Endothelial cell of umbilical vein (primary cell): ENCODE measurements at regions not wholly inside any gene's neighbourhood (a gene's known extent, or its start where the extent isn't known, plus 50 kb on each side); places are given as distances from the start of the nearest gene placed in this dataset.

Experiments
- BruUV-seq: library from RNA; stranded (reverse); fragments of 400-500 nt; replicated peaks from 2 replicates; lab custom pipeline; 2021; lab: Mats Ljungman, UMichigan
- CTCF ChIA-PET: fragments of 300-600, 350-600 bp; sonication (Branson Sonifier 250); formaldehyde crosslinking; loops from one replicate; lab custom pipeline; 2021; ENCODE audit warnings: antibody characterized with exemption, inconsistent platforms; lab: Charles Lee
- POLR2A ChIA-PET: fragments of 300-600, 350-600 bp; sonication (Branson Sonifier 250); formaldehyde crosslinking; loops from one replicate; lab custom pipeline; 2021; ENCODE audit warnings: antibody characterized with exemption, inconsistent platforms; lab: Charles Lee
- DNase-seq: peaks from one replicate; pipeline ENCODE4 v3.0.0-alpha.2; 2011; ENCODE audit warnings: low read depth, low spot score
- FAIRE-seq: peaks from 2 replicates; lab custom pipeline; 2011; peaks lifted over from hg19 to GRCh38; lab: Jason Lieb, UNC
- H2AFZ ChIP-seq: 2 replicates; pipeline ENCODE4 v1.6.0; 2012; ENCODE audit warnings: low read depth, low read length, control low read depth, inconsistent platforms
- H3K27ac ChIP-seq: 2 replicates; pipeline ENCODE4 v1.5.1; 2011; ENCODE audit warnings: low read depth, mild to moderate bottlenecking, control low read depth, low read length, moderate library complexity; ENCODE audit not compliant: insufficient read depth
- H3K27me3 ChIP-seq, 2 experiments: 2 replicates each; pipeline versions ENCODE4 v1.6.0 to v1.6.1; 2011; ENCODE audit warnings: low read length in 2 of 2, mixed read lengths in 1 of 2; ENCODE audit not compliant: control insufficient read depth in 2 of 2, insufficient read depth in 2 of 2
- H3K36me3 ChIP-seq, 2 experiments: 2 replicates in 1 of 2; 3 replicates in 1 of 2; pipeline ENCODE4 v1.5.1; 2011; ENCODE audit warnings: low read length in 2 of 2, mild to moderate bottlenecking in 1 of 2, moderate library complexity in 1 of 2; ENCODE audit not compliant: control insufficient read depth in 2 of 2, insufficient read depth in 2 of 2; ENCODE audit errors: extremely low read depth in 1 of 2
- H3K4me1 ChIP-seq: 3 replicates; pipeline ENCODE4 v1.5.1; 2011; ENCODE audit warnings: mild to moderate bottlenecking, low read length; ENCODE audit not compliant: control insufficient read depth, insufficient read depth; ENCODE audit errors: extremely low read depth
- H3K4me2 ChIP-seq: 2 replicates; pipeline ENCODE4 v1.6.1; 2011; ENCODE audit warnings: low read length, control low read depth, mixed read lengths; ENCODE audit not compliant: insufficient read depth
- H3K4me3 ChIP-seq, 3 experiments: fragments of 200-600 bp in 1 of 3; sonication (generic), shearing (Covaris generic) in 1 of 3; replicated peaks in 1 of 3; 2 replicates each; pipeline ENCODE4 v1.5.1; 2011 to 2016; ENCODE audit warnings: control low read depth in 3 of 3, low read length in 3 of 3, mild to moderate bottlenecking in 2 of 3, inconsistent platforms in 1 of 3, low read depth in 1 of 3, moderate library complexity in 1 of 3; ENCODE audit not compliant: insufficient read depth in 1 of 3
- H3K79me2 ChIP-seq: 2 replicates; pipeline ENCODE4 v1.6.0; 2012; ENCODE audit warnings: low read length, inconsistent platforms; ENCODE audit not compliant: control insufficient read depth, insufficient read depth
- H3K9ac ChIP-seq: replicated peaks from 2 replicates; pipeline ENCODE3; 2011; ENCODE audit warnings: low read length, control low read depth; ENCODE audit not compliant: insufficient read depth; ENCODE audit errors: extremely low read depth
- H3K9me1 ChIP-seq: replicated peaks from 3 replicates; pipeline ENCODE4 v1.6.0; 2011; ENCODE audit warnings: mild to moderate bottlenecking, low read length; ENCODE audit not compliant: control insufficient read depth, insufficient read depth; ENCODE audit errors: extremely low read depth
- H3K9me3 ChIP-seq: replicated peaks from 2 replicates; pipeline ENCODE4 v1.5.1; 2012; ENCODE audit warnings: low read length, inconsistent platforms; ENCODE audit not compliant: control insufficient read depth, insufficient read depth
- H4K20me1 ChIP-seq: replicated peaks from 2 replicates; pipeline ENCODE3; 2011; ENCODE audit warnings: mild to moderate bottlenecking, low read length; ENCODE audit not compliant: control insufficient read depth, insufficient read depth; ENCODE audit errors: extremely low read depth
- EZH2 ChIP-seq: IDR thresholded peaks from 2 replicates; pipeline ENCODE4 v1.6.1; 2012; ENCODE audit warnings: borderline replicate concordance, low read depth, mild to moderate bottlenecking, moderate library complexity, low read length, inconsistent platforms; ENCODE audit not compliant: severe bottlenecking
- FOS ChIP-seq: IDR thresholded peaks from 2 replicates; pipeline ENCODE4 v1.6.1; 2011; ENCODE audit warnings: mild to moderate bottlenecking, low read length, moderate library complexity, borderline replicate concordance; ENCODE audit not compliant: insufficient read depth
- GATA2 ChIP-seq: IDR thresholded peaks from 2 replicates; pipeline ENCODE4 v1.7.0; 2011; ENCODE audit warnings: low read depth, mild to moderate bottlenecking, moderate library complexity, mixed read lengths, low read length; ENCODE audit not compliant: insufficient read length, insufficient read depth
- JUN ChIP-seq: IDR thresholded peaks from 2 replicates; pipeline ENCODE4 v1.6.1; 2011; ENCODE audit warnings: borderline replicate concordance, low read depth; ENCODE audit not compliant: insufficient read length, insufficient read depth
- MYC ChIP-seq: IDR thresholded peaks from one replicate; pipeline ENCODE4 v1.6.1; 2011; ENCODE audit warnings: mild to moderate bottlenecking, low read depth, low read length
- POLR2A ChIP-seq: IDR thresholded peaks from 2 replicates; pipeline ENCODE4 v1.6.1; 2012; ENCODE audit warnings: low read depth, mild to moderate bottlenecking, control low read depth, low read length
- POLR2AphosphoS5 ChIP-seq: IDR thresholded peaks from 2 replicates; pipeline ENCODE4 v1.6.1; 2012; ENCODE audit warnings: low read depth, mild to moderate bottlenecking, control low read depth, low read length, moderate library complexity; ENCODE audit not compliant: insufficient read depth
- dilution Hi-C: fragments of 300-500 bp; cut with MboI; formaldehyde crosslinking; loops from one replicate; pipeline ENCODE4 v1.15.0; 2019; ENCODE audit warnings: low sequenced_read_pairs; ENCODE audit not compliant: extremely low pct_ligation_motif_present
- intact Hi-C: fragments of 100-400 bp; cut with micrococcal nuclease; formaldehyde crosslinking; loops from one replicate; pipeline ENCODE4 v1.10.0; 2022
- TF ChIP-seq, protein P1 (sequence below): IDR thresholded peaks from 2 replicates; pipeline ENCODE4 v1.6.1; 2011; ENCODE audit not compliant: insufficient read depth, insufficient read length
- TF ChIP-seq, protein P2 (sequence below), 2 donors: IDR thresholded peaks; 1 replicate in 1 of 2; 2 replicates in 1 of 2; pipeline ENCODE4 v1.5.1; 2011; ENCODE audit warnings: low read length in 2 of 2, mild to moderate bottlenecking in 2 of 2, moderate library complexity in 2 of 2, control low read depth in 1 of 2, inconsistent platforms in 1 of 2, low read depth in 1 of 2; ENCODE audit not compliant: insufficient read depth in 1 of 2; ENCODE audit errors: extremely low read depth in 1 of 2

DNA sequence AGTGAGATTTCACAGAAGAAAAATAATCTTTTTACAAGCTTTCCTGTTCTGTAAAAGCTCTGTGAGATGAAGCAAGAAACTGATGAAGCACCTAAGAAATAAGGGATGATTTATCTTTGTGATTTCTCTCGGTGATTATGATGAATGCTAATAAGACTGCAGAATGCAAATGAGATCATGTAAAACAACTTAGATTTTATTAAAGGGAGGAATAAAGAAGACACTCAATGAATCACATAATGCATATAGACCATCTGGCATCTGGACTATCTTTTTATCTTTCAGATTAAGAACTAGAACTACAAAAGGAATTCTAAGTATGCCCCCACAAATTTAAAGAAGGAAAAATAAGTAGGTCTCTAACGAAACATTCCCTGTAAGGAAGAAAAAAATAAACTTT, 361.5 kb upstream of the OPRM1 start:
- BruUV-seq = no TSS peak
- dilution Hi-C loops = no loop called here
- no peak for FAIRE-seq

More for the DNA sequence above, 361.5 kb upstream of the OPRM1 start:
- CTCF ChIA-PET = no interaction called here
- Histone ChIP-seq H2AFZ (no peak overlapping the region), H3K4me1 (no peaks in the 10 kb centered on the region), H3K27me3 (no peaks in the 10 kb centered on the region), H3K9me1 (no peaks in the 10 kb centered on the region), H3K79me2 (no peaks in the 10 kb centered on the region), H3K9ac (no peak overlapping the region), H3K4me3 (no peak overlapping the region), H4K20me1 (no peaks in the 10 kb centered on the region), H3K9me3 (peaks cover 4% of the 10 kb centered on the region), H3K27ac (no peak overlapping the region), H3K4me2 (no peak overlapping the region), H3K36me3 (no peaks in the 10 kb centered on the region)
- TF ChIP-seq MYC (no peak), GATA2 (no peak), POLR2AphosphoS5 (no peak), EZH2 (no peak), FOS (no peak), POLR2A (no peak), JUN (no peak)
- TF ChIP-seq, protein P1, sequence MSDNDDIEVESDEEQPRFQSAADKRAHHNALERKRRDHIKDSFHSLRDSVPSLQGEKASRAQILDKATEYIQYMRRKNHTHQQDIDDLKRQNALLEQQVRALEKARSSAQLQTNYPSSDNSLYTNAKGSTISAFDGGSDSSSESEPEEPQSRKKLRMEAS = no peak
- TF ChIP-seq, protein P2, sequence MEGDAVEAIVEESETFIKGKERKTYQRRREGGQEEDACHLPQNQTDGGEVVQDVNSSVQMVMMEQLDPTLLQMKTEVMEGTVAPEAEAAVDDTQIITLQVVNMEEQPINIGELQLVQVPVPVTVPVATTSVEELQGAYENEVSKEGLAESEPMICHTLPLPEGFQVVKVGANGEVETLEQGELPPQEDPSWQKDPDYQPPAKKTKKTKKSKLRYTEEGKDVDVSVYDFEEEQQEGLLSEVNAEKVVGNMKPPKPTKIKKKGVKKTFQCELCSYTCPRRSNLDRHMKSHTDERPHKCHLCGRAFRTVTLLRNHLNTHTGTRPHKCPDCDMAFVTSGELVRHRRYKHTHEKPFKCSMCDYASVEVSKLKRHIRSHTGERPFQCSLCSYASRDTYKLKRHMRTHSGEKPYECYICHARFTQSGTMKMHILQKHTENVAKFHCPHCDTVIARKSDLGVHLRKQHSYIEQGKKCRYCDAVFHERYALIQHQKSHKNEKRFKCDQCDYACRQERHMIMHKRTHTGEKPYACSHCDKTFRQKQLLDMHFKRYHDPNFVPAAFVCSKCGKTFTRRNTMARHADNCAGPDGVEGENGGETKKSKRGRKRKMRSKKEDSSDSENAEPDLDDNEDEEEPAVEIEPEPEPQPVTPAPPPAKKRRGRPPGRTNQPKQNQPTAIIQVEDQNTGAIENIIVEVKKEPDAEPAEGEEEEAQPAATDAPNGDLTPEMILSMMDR (IDR thresholded peaks at IDR 0.05; ENCODE audit: extremely low read depth in 1 of 2, insufficient read depth in 1 of 2, low read depth in 1 of 2, low read length in 2 of 2) = no peak
- DNase-seq = no peak
- intact Hi-C loops = no loop called here
- POLR2A ChIA-PET = no interaction called here
